ENCODE measurements at regions not wholly inside any gene's neighbourhood (a gene's known extent, or its start where the extent isn't known, plus 50 kb on each side); places are given as distances from the start of the nearest gene placed in this dataset.

- TF ChIP-seq ARID4B (CRISPR knock-in tag; IDR thresholded peaks at IDR 0.05) (no peak), ZKSCAN1 (IDR thresholded peaks at IDR 0.05; ENCODE audit: low read depth, low read length) (no peak), ZNF431 (CRISPR knock-in tag; IDR thresholded peaks at IDR 0.05) (no peak), ZNF512 (tag; IDR thresholded peaks at IDR 0.05) (no peak), PTRF (tag; IDR thresholded peaks at IDR 0.05) (peak; percentile 69; the same call in 1 of the 2 replicates), RBM39 (optimal IDR thresholded peaks at IDR 0.05; ENCODE audit: low read depth, low read length) (no peak), BCL6 (CRISPR knock-in tag; IDR thresholded peaks at IDR 0.05) (0 out of 2 replicates have a peak, but pooled peaks have one; percentile 50), HDAC3 (IDR thresholded peaks at IDR 0.05; ENCODE audit: borderline replicate concordance, partially characterized antibody) (no peak), ZNF175 (CRISPR knock-in tag; IDR thresholded peaks at IDR 0.05; ENCODE audit: low read depth) (peak; percentile 92), NCOA4 (IDR thresholded peaks at IDR 0.05; ENCODE audit: partially characterized antibody) (no peak), USF2 (CRISPR knock-in tag; IDR thresholded peaks at IDR 0.05) (0 out of 2 replicates have a peak, but pooled peaks have one; percentile 11), ERF (CRISPR knock-in tag; IDR thresholded peaks at IDR 0.05) (peak; percentile 84; the same call in 1 of the 2 replicates), ZNF121 (CRISPR knock-in tag; conservative IDR thresholded peaks at IDR 0.05) (no peak), SMC3 (conservative IDR thresholded peaks at IDR 0.05; ENCODE audit: insufficient read depth, low read depth, low read length) (no peak), TEAD4 (IDR thresholded peaks at IDR 0.05; ENCODE audit: low read length) (no peak; the same call in 1 of the 2 replicates), TEAD4 (CRISPR knock-in tag; IDR thresholded peaks at IDR 0.05; ENCODE audit: borderline replicate concordance) (no peak)
- TF ChIP-seq, protein P1, sequence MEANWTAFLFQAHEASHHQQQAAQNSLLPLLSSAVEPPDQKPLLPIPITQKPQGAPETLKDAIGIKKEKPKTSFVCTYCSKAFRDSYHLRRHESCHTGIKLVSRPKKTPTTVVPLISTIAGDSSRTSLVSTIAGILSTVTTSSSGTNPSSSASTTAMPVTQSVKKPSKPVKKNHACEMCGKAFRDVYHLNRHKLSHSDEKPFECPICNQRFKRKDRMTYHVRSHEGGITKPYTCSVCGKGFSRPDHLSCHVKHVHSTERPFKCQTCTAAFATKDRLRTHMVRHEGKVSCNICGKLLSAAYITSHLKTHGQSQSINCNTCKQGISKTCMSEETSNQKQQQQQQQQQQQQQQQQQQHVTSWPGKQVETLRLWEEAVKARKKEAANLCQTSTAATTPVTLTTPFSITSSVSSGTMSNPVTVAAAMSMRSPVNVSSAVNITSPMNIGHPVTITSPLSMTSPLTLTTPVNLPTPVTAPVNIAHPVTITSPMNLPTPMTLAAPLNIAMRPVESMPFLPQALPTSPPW (CRISPR knock-in tag; IDR thresholded peaks at IDR 0.05) = peak; percentile 79
- TF ChIP-seq, protein P2, sequence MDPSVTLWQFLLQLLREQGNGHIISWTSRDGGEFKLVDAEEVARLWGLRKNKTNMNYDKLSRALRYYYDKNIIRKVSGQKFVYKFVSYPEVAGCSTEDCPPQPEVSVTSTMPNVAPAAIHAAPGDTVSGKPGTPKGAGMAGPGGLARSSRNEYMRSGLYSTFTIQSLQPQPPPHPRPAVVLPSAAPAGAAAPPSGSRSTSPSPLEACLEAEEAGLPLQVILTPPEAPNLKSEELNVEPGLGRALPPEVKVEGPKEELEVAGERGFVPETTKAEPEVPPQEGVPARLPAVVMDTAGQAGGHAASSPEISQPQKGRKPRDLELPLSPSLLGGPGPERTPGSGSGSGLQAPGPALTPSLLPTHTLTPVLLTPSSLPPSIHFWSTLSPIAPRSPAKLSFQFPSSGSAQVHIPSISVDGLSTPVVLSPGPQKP (CRISPR knock-in tag; IDR thresholded peaks at IDR 0.05) = no peak
Measured at GRCh38 chr5:173781816-173782670, 106.1 kb upstream of the CPEB4 start (continued).

All from K562 (cell line).